DND-41 (cell line): ENCODE measurements at regions not wholly inside any gene's neighbourhood (a gene's known extent, or its start where the extent isn't known, plus 50 kb on each side); places are given as distances from the start of the nearest gene placed in this dataset.

Source experiments
- EZH2 ChIP-seq: IDR thresholded peaks from 3 replicates; pipeline ENCODE4 v1.6.1; 2012; ENCODE audit warnings: borderline replicate concordance, low read depth, mild to moderate bottlenecking, moderate library complexity, low read length, inconsistent platforms; ENCODE audit not compliant: severe bottlenecking
- TF ChIP-seq, protein P1 (sequence below): IDR thresholded peaks from 2 replicates; pipeline ENCODE4 v1.5.1; 2012; ENCODE audit warnings: borderline replicate concordance, low read length, moderate library complexity, mild to moderate bottlenecking; ENCODE audit not compliant: poor library complexity, severe bottlenecking; ENCODE audit errors: extremely low read depth

- TF ChIP-seq, protein P1, sequence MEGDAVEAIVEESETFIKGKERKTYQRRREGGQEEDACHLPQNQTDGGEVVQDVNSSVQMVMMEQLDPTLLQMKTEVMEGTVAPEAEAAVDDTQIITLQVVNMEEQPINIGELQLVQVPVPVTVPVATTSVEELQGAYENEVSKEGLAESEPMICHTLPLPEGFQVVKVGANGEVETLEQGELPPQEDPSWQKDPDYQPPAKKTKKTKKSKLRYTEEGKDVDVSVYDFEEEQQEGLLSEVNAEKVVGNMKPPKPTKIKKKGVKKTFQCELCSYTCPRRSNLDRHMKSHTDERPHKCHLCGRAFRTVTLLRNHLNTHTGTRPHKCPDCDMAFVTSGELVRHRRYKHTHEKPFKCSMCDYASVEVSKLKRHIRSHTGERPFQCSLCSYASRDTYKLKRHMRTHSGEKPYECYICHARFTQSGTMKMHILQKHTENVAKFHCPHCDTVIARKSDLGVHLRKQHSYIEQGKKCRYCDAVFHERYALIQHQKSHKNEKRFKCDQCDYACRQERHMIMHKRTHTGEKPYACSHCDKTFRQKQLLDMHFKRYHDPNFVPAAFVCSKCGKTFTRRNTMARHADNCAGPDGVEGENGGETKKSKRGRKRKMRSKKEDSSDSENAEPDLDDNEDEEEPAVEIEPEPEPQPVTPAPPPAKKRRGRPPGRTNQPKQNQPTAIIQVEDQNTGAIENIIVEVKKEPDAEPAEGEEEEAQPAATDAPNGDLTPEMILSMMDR, result no peak
- no peak for TF ChIP-seq EZH2
Observed at GRCh38 chr7:156061689-156062255, 249.5 kb upstream of the SHH start.
